GM19324 (cell line): ENCODE measurements at regions not wholly inside any gene's neighbourhood (a gene's known extent, or its start where the extent isn't known, plus 50 kb on each side); places are given as distances from the start of the nearest gene placed in this dataset.

Experiments
- ATAC-seq: cut with Tn5 transposase; IDR thresholded peaks from one replicate; pipeline ENCODE4 v1.9.1; 2021; ENCODE audit warnings: mild to moderate bottlenecking, moderate library complexity; ENCODE audit not compliant: unreplicated experiment, low FRiP score

DNA sequence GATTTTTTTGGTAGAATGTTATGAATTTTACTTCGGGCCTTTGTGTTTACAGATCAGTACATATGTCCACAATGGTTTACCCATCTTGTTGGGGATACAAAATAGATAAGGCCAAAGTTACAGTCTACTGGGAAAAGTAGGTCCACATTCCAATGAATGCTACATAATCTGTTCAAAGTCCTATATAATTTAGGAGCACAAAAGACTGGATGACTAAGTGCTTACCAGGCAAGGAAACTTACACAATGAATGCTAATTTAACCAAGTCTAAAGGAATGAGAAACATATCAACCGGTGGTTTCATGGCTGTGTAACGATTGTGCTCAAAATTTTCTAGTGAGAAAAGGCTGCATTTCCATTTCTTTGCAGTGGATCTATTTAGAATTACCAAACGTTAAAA is 97.4 kb upstream of the TRPM3 start:
- no peak for ATAC-seq

DNA sequence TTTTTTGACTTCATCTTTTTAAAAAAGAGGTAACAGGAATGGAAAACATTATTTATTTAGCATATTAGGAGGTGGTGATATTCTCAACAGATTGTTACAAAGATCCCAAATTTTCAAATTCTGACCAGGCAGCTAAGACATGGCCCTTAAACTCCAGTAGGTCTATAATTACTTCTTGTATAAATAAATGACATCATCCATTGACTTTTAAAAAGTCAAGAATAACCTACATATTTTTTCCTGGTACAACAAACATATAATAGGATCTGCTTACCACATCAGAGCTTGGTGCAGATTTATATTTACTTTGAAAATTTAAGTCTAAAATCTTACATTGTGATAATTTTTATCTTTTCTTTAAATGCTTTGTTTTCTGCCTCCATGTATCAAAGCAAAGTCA is 92.2 kb upstream of the TRPM3 start:
- no peak for ATAC-seq

DNA sequence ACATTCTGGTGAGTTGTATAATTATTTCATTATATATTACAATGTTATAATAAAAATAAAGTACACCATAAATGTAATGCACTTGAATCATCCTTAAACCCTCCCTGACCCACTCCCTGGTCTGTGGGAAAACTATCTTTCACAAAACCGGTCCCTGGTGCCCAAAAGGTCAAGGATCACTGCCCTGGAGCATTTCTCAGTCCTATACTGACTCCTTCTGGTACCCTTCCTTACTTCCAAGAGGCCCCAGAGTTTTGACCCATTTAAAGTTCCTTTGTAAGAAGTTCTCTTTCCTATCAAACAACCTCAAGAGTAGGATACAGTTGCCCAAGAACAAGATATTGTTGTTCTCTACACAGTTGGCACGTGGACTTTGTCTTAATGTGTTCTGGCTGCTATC is 88.9 kb upstream of the TRPM3 start:
- ATAC-seq, result no peak

DNA sequence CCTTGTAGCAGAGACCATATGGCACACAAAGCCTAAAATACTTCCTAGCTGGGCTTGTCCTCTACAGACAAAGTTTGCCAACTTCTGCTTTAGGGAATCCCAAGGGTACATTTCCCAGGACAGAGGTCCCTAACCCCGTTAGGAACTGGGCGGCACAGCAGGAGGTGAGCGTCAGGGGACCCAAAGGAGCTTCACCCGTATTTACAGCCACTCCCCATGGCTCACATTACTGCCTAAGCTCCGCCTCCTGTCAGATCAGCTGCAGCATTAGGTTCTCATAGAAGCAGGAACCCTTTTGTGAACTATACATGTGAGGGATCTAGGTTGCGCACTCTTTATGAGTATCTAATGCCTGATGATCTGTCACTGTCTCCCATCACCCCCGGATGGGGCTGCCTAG is 88.5 kb upstream of the TRPM3 start:
- ATAC-seq, result no peak

DNA sequence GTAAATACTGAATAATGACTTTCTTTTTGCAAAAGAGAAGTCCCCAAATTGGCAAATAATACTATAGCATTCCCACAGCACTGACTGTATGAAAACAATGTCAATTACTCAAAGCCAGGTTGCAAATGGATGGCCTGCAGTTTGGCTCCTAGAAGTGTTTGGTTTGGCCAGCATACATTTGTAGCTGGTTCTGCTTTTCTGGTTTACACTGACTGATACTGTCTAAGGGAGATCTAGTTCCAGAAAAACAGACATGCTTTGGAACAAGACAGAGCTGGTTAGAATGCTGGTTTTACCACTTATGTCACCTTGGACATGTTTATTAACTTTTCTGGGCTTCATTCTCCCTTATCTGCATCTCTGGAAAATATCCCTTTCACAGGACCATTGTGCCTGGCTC is 81.5 kb upstream of the TRPM3 start:
- ATAC-seq, result no peak

DNA sequence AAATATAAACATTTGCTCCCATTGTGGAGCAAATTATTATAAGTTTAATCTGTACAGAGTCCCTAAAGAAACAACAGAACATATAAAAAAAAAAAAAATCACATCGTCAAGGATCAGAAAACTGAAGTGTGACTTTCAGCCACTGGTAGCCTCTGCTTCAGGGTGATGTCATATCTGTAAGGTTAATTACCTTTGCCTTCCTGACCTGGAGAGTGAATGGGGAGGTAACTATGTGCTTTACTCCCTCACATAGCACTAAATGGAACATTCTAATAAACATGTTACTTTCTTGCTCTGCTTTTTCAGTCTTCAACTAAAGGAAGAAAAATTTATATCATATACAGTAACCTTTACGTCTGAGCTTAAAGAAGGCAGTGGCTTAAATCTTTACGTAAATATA is 70.3 kb upstream of the TRPM3 start:
- no peak for ATAC-seq

DNA sequence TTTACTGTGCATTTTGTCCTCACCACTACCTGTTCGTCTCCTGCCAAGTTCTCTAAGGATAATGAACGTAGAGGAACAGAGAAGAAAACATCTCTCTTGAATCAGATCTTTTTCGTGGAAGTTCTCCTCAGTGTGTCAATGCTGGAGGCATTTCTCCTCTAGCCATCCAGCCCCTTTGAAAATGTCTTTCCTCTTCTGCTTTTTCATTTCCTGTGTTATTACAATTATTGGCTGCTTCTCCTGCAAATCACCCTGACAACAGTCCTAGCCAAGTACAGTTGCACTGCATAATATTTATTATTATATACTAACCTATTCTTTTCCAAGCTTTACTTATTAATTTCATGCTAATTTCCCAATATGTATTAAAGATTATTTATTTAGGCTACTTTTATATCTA is 61.8 kb upstream of the TRPM3 start:
- no peak for ATAC-seq

DNA sequence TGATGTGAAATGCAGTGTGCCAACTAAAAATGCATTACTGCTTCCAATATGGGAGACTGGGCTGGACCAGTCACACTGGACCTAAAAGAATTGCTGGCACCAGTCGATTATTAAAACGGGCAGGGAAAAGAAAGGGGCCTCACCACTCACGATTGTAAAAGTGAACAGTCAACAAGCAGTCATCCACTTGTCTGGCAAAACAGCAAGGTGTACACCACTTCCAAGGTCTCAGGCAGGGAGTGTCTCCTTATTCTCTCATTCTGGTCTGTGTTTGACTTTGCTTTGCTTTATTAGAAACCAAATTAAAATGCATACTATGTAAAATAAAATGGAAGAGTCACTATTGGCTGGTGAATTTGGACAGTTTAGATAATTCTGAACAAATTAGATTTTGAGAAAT is 57.8 kb upstream of the TRPM3 start:
- ATAC-seq, result no peak

DNA sequence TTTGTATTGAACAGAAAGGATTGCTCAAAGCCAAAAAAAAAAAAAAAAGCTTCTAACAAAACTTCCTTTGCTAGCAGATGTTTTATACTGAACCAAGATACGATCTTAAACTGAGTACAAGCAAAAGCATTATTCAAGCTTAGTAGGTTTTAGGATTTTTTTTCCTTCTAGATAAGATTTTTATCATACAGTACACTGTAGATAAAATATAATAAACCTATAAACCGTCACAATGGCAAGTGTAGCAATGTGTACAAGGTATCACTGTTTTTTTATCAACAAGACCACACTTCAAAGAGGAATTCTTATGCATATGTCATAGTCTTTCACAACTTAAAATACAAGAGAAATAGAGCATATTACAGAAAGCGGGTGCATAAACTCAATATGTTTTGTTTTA is 56.5 kb upstream of the TRPM3 start:
- no peak for ATAC-seq

DNA sequence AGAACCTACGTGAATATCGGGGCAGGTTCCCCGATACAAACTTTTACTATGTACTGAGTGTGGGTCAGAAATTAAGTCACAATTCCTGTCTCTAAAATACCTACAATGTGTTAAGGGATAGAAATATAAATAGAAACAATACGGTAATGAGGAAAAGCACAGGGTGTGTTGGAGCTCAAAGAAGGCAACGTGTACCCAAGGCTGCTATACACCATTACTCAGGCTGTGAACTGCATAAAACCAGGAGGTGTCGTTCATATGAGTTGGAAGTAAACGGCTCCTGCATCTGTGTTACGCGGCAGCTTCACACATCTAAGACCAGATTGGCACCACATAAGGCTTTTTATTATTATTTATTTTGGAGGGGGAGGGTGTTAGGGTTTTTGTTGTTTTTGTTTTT is 50.1 kb upstream of the TRPM3 start:
- no peak for ATAC-seq
